Thoracic aorta (tissue), 2 donors: ENCODE measurements at regions not wholly inside any gene's neighbourhood (a gene's known extent, or its start where the extent isn't known, plus 50 kb on each side); places are given as distances from the start of the nearest gene placed in this dataset.

Experiments used
- ATAC-seq: fragments of 150-250 bp; one replicate; pipeline ENCODE4 v1.8.0; 2017; ENCODE audit warnings: low read depth; ENCODE audit not compliant: insufficient number of reproducible peaks, low FRiP score
- DNase-seq: peaks from one replicate; pipeline ENCODE4 v3.0.0-alpha.2; 2020; ENCODE audit warnings: low spot score
- H3K27ac ChIP-seq, 2 donors: fragments of 200-600 bp; sonication (generic); 1 replicate in 1 of 2; 2 replicates in 1 of 2; pipeline ENCODE4 v1.5.1; 2016; ENCODE audit warnings: mild to moderate bottlenecking in 2 of 2, moderate library complexity in 2 of 2
- H3K27me3 ChIP-seq: fragments of 200-600 bp; sonication (generic); replicated peaks from 2 replicates; pipeline ENCODE4 v1.6.0; 2016; ENCODE audit warnings: mild to moderate bottlenecking; ENCODE audit not compliant: insufficient read depth
- H3K36me3 ChIP-seq: fragments of 200-600 bp; sonication (generic); one replicate; pipeline ENCODE4 v1.5.1; 2016
- H3K4me1 ChIP-seq, 2 donors: fragments of 200-600 bp; sonication (generic); 1 replicate in 1 of 2; 2 replicates in 1 of 2; pipeline versions ENCODE4 v1.5.1 to v1.6.0; 2016; ENCODE audit warnings: low read depth in 2 of 2, mild to moderate bottlenecking in 1 of 2; ENCODE audit not compliant: control insufficient read depth in 1 of 2
- H3K4me3 ChIP-seq: fragments of 200-600 bp; sonication (generic); 2 replicates; pipeline ENCODE4 v1.5.1; 2016; ENCODE audit warnings: mild to moderate bottlenecking
- H3K9me3 ChIP-seq: fragments of 200-600 bp; sonication (generic); 2 replicates; pipeline ENCODE4 v1.5.1; 2016
- CTCF ChIP-seq: fragments of 200-600 bp; sonication (generic); IDR thresholded peaks from one replicate; pipeline ENCODE4 v1.5.1; 2019; ENCODE audit warnings: antibody characterized with exemption

- Histone ChIP-seq H3K4me3 (no peak overlapping the region), H3K27me3 (no peaks in the 10 kb centered on the region), H3K9me3 (no peaks in the 10 kb centered on the region), H3K36me3 (no peaks in the 10 kb centered on the region), H3K4me1 (peaks cover 5 to 7% of the 10 kb centered on the region in 2 donors), H3K27ac (no peak overlapping the region)
- no peak for DNase-seq
- no peak for ATAC-seq
- no peak for TF ChIP-seq CTCF
Measured at GRCh38 chr10:121290674-121291073, 307.6 kb downstream of the FGFR2 start.

GRCh38 chr10:121291376-121291775 is 306.9 kb downstream of the FGFR2 start:
- H3K9me3 ChIP-seq: no peaks in the 10 kb centered on the region
- no peak overlapping the region for H3K4me3 ChIP-seq
- H3K4me1 ChIP-seq: no peaks in the 10 kb centered on the region
- no peak for TF ChIP-seq CTCF
- DNase-seq (no peak), ATAC-seq (no peak)
- no peaks in the 10 kb centered on the region for H3K27me3 ChIP-seq
- no peak overlapping the region for H3K27ac ChIP-seq
- H3K36me3 ChIP-seq: no peaks in the 10 kb centered on the region

GRCh38 chr10:121291823-121292222 is 306.4 kb downstream of the FGFR2 start:
- Histone ChIP-seq H3K9me3 (no peaks in the 10 kb centered on the region), H3K27ac (no peak overlapping the region), H3K4me3 (no peak overlapping the region), H3K36me3 (no peaks in the 10 kb centered on the region), H3K27me3 (no peaks in the 10 kb centered on the region), H3K4me1 (no peaks in the 10 kb centered on the region)
- no peak for DNase-seq
- ATAC-seq: no peak
- TF ChIP-seq CTCF: no peak

- Histone ChIP-seq H3K27me3 (no peaks in the 10 kb centered on the region), H3K36me3 (no peaks in the 10 kb centered on the region), H3K9me3 (no peaks in the 10 kb centered on the region), H3K27ac (no peak overlapping the region), H3K4me3 (no peak overlapping the region), H3K4me1 (no peaks in the 10 kb centered on the region)
- no peak for ATAC-seq
- DNase-seq: no peak
- TF ChIP-seq CTCF: no peak
Measured at GRCh38 chr10:121292321-121292720, 305.9 kb downstream of the FGFR2 start.

- Histone ChIP-seq H3K36me3 (no peaks in the 10 kb centered on the region), H3K9me3 (no peaks in the 10 kb centered on the region), H3K4me3 (no peak overlapping the region), H3K27me3 (no peaks in the 10 kb centered on the region), H3K27ac (no peak overlapping the region), H3K4me1 (no peaks in the 10 kb centered on the region)
- no peak for DNase-seq
- no peak for TF ChIP-seq CTCF
- no peak for ATAC-seq
Measured at GRCh38 chr10:121293110-121293509, 305.1 kb downstream of the FGFR2 start.
